GM23338 (cell line): ENCODE measurements at regions not wholly inside any gene's neighbourhood (a gene's known extent, or its start where the extent isn't known, plus 50 kb on each side); places are given as distances from the start of the nearest gene placed in this dataset.

ENCODE experiments used
- ATAC-seq: fragments of 200-7000 bp; cut with Tn5 transposase; 3 replicates; pipeline ENCODE4 v1.9.1; 2020
- DNase-seq: peaks from one replicate; pipeline ENCODE4 v3.0.0-alpha.2; 2015; ENCODE audit warnings: low spot score
- H2AFZ ChIP-seq: fragments of 200-600 bp; sonication (generic); 2 replicates; pipeline ENCODE4 v1.8.0; 2016; ENCODE audit warnings: antibody characterized with exemption, mild to moderate bottlenecking, moderate library complexity
- H3F3A ChIP-seq: fragments of 200-600 bp; sonication (generic); replicated peaks from 2 replicates; pipeline ENCODE4 v1.8.0; 2017; ENCODE audit warnings: antibody characterized with exemption, mixed run types, low read depth
- H3K27ac ChIP-seq: fragments of 200-600 bp; sonication (generic); 2 replicates; pipeline ENCODE4 v1.6.1; 2016; ENCODE audit warnings: low read depth
- H3K27me3 ChIP-seq: fragments of 200-600 bp; sonication (generic); 2 replicates; pipeline ENCODE4 v1.8.0; 2016; ENCODE audit warnings: mild to moderate bottlenecking, mixed run types, moderate library complexity; ENCODE audit not compliant: insufficient read depth
- H3K36me3 ChIP-seq: fragments of 200-600 bp; sonication (generic); 2 replicates; pipeline ENCODE4 v1.8.0; 2016; ENCODE audit warnings: mild to moderate bottlenecking; ENCODE audit not compliant: insufficient read depth
- H3K4me1 ChIP-seq: fragments of 200-600 bp; sonication (generic); 2 replicates; pipeline ENCODE4 v1.8.0; 2016; ENCODE audit warnings: mild to moderate bottlenecking, moderate library complexity; ENCODE audit not compliant: insufficient read depth
- H3K4me2 ChIP-seq: fragments of 200-600 bp; sonication (generic); 2 replicates; pipeline ENCODE4 v1.7.1; 2017; ENCODE audit warnings: mixed run types
- H3K4me3 ChIP-seq: fragments of 200-600 bp; sonication (generic); 2 replicates; pipeline ENCODE4 v1.6.1; 2016; ENCODE audit warnings: mixed run types
- H3K79me2 ChIP-seq: fragments of 200-600 bp; sonication (generic); replicated peaks from 2 replicates; pipeline ENCODE4 v1.8.0; 2017; ENCODE audit warnings: mild to moderate bottlenecking; ENCODE audit not compliant: insufficient read depth
- H3K9me2 ChIP-seq: fragments of 200-600 bp; sonication (generic); 2 replicates; pipeline ENCODE4 v1.8.0; 2017; ENCODE audit not compliant: insufficient read depth
- H4K20me1 ChIP-seq: fragments of 200-600 bp; sonication (generic); replicated peaks from 2 replicates; pipeline ENCODE4 v1.8.0; 2017; ENCODE audit warnings: mild to moderate bottlenecking; ENCODE audit not compliant: insufficient read depth
- H3K27ac Mint-ChIP-seq: 2 replicates; pipeline ENCODE4 v1.8.0; 2020; ENCODE audit warnings: inconsistent platforms, mild to moderate bottlenecking, moderate library complexity, mixed read lengths
- H3K27me3 Mint-ChIP-seq: 3 replicates; pipeline ENCODE4 v1.8.0; 2022; ENCODE audit warnings: low read depth, mild to moderate bottlenecking, moderate library complexity, mixed read lengths, inconsistent platforms; ENCODE audit not compliant: insufficient read depth, poor library complexity
- H3K36me3 Mint-ChIP-seq: 3 replicates; pipeline ENCODE4 v1.8.0; 2021; ENCODE audit warnings: low read depth, mild to moderate bottlenecking, inconsistent platforms, moderate library complexity, mixed read lengths
- H3K4me1 Mint-ChIP-seq: 3 replicates; pipeline ENCODE4 v1.8.0; 2020; ENCODE audit warnings: mild to moderate bottlenecking, inconsistent platforms, mixed read lengths
- H3K4me3 Mint-ChIP-seq: 3 replicates; pipeline ENCODE4 v1.8.0; 2021; ENCODE audit warnings: moderate library complexity, mild to moderate bottlenecking, inconsistent platforms, mixed read lengths
- H3K9me3 Mint-ChIP-seq: 3 replicates; pipeline ENCODE4 v1.8.0; 2020; ENCODE audit warnings: moderate library complexity, mild to moderate bottlenecking, inconsistent platforms, mixed read lengths
- CREB1 ChIP-seq: fragments of 250-450 bp; sonication (Bioruptor Pico); IDR thresholded peaks from 2 replicates; pipeline ENCODE4 v1.5.0; 2020; ENCODE audit warnings: low read depth, mild to moderate bottlenecking, moderate library complexity
- EZH2 ChIP-seq: fragments of 200-600 bp; sonication (generic); IDR thresholded peaks from one replicate; pipeline ENCODE4 v1.8.0; 2017; ENCODE audit warnings: antibody characterized with exemption, mild to moderate bottlenecking, low read depth; ENCODE audit not compliant: unreplicated experiment
- NANOG ChIP-seq: IDR thresholded peaks from 2 replicates; pipeline ENCODE4 v1.6.1; 2016; ENCODE audit warnings: antibody characterized with exemption, borderline replicate concordance
- POLR2AphosphoS5 ChIP-seq: IDR thresholded peaks from 2 replicates; pipeline ENCODE4 v1.6.1; 2016; ENCODE audit warnings: antibody characterized with exemption, low read depth
- ZNF331 ChIP-seq: fragments of 250-450 bp; sonication (Bioruptor Pico); IDR thresholded peaks from 2 replicates; pipeline ENCODE4 v1.5.0; 2020; ENCODE audit warnings: low read depth, mild to moderate bottlenecking, moderate library complexity
- TF ChIP-seq, protein P1 (sequence below): IDR thresholded peaks from one replicate; pipeline ENCODE4 v1.6.1; 2018; ENCODE audit warnings: antibody characterized with exemption; ENCODE audit not compliant: unreplicated experiment
- TF ChIP-seq, protein P2 (sequence below): fragments of 250-450 bp; sonication (Bioruptor Pico); IDR thresholded peaks from 2 replicates; pipeline ENCODE4 v1.5.0; 2020; ENCODE audit warnings: mild to moderate bottlenecking, moderate library complexity

DNA sequence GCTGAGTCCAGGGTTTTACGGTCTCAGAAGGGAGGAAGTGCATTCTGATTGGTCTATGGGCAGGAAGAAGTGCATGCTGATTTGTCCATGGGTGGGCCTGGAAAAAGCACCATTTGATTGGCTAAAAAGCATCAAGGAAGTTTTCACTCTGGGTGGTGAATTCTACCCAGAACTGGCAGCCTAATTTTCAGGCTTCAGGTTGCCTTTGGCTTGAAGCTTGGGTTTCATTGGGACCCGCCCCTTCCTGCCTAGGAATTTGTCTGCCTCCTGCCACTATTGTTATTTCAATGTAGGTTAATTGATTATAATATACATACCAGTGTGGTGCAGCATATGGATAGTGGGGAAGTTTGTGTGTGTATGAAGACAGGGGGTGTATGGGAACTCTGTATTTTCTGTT, 1355.9 kb downstream of the SI start:
- Mint-ChIP-seq H3K4me1 (peaks cover 13% of the 10 kb centered on the region), H3K27ac (peak overlapping the region; percentile 83), H3K4me3 (peak overlapping the region; percentile 38; the same call in 2 of the 3 replicates), H3K36me3 (peaks cover 35% of the 10 kb centered on the region), H3K9me3 (peaks cover 35% of the 10 kb centered on the region), H3K27me3 (peaks cover 2% of the 10 kb centered on the region)
- no peaks in the 10 kb centered on the region for H3K27me3 ChIP-seq
- ATAC-seq (peak; percentile 89), DNase-seq (peak; percentile 92)
- peak overlapping the region; percentile 86; the same call in 1 of the 2 replicates for H3K27ac ChIP-seq
- no peaks in the 10 kb centered on the region for H4K20me1 ChIP-seq
- TF ChIP-seq, protein P1, sequence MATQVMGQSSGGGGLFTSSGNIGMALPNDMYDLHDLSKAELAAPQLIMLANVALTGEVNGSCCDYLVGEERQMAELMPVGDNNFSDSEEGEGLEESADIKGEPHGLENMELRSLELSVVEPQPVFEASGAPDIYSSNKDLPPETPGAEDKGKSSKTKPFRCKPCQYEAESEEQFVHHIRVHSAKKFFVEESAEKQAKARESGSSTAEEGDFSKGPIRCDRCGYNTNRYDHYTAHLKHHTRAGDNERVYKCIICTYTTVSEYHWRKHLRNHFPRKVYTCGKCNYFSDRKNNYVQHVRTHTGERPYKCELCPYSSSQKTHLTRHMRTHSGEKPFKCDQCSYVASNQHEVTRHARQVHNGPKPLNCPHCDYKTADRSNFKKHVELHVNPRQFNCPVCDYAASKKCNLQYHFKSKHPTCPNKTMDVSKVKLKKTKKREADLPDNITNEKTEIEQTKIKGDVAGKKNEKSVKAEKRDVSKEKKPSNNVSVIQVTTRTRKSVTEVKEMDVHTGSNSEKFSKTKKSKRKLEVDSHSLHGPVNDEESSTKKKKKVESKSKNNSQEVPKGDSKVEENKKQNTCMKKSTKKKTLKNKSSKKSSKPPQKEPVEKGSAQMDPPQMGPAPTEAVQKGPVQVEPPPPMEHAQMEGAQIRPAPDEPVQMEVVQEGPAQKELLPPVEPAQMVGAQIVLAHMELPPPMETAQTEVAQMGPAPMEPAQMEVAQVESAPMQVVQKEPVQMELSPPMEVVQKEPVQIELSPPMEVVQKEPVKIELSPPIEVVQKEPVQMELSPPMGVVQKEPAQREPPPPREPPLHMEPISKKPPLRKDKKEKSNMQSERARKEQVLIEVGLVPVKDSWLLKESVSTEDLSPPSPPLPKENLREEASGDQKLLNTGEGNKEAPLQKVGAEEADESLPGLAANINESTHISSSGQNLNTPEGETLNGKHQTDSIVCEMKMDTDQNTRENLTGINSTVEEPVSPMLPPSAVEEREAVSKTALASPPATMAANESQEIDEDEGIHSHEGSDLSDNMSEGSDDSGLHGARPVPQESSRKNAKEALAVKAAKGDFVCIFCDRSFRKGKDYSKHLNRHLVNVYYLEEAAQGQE, result no peak
- peak; percentile 69 for TF ChIP-seq NANOG
- no peaks in the 10 kb centered on the region for H3K9me2 ChIP-seq
- no peaks in the 10 kb centered on the region for H3K79me2 ChIP-seq
- no peak overlapping the region for H3K4me3 ChIP-seq
- H3K4me1 ChIP-seq, result peaks cover 6% of the 10 kb centered on the region
- H3K36me3 ChIP-seq, result no peaks in the 10 kb centered on the region; the same call in 1 of the 2 replicates
- no peaks in the 10 kb centered on the region for H3F3A ChIP-seq
- no peak overlapping the region for H3K4me2 ChIP-seq
- H2AFZ ChIP-seq, result no peak overlapping the region

DNA sequence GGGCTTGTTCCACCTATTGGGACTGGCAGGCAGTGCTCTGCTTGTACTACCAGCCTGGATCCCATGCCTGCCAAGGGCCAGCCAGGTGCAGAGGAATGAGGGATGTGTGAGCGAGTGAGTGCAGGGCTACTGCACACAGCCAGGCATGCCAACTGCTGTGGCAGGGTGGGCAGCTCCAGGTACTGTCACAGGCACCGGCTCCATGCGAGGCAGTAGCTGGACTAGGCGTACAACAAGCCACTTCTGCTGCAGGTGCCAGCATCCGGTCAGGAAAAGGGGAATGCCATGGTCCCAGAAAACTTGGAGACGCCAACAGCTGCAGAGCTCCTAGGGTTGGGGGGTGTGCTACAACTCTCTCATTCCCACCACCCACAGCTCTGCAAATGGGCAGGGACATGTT, 1356.7 kb downstream of the SI start:
- Histone ChIP-seq H3K79me2 (no peaks in the 10 kb centered on the region), H3K36me3 (no peaks in the 10 kb centered on the region; the same call in 1 of the 2 replicates), H3K27ac (peak overlapping the region; percentile 86; the same call in 1 of the 2 replicates), H3K4me1 (peaks cover 6% of the 10 kb centered on the region), H3K9me2 (no peaks in the 10 kb centered on the region), H3K27me3 (no peaks in the 10 kb centered on the region), H3F3A (no peaks in the 10 kb centered on the region), H3K4me3 (no peak overlapping the region), H4K20me1 (no peaks in the 10 kb centered on the region), H3K4me2 (no peak overlapping the region), H2AFZ (no peak overlapping the region)
- no peak overlapping the region for H3K4me3 Mint-ChIP-seq
- peaks cover 35% of the 10 kb centered on the region for H3K9me3 Mint-ChIP-seq
- peaks cover 35% of the 10 kb centered on the region for H3K36me3 Mint-ChIP-seq
- ATAC-seq (no peak), DNase-seq (no peak)
- peaks cover 2% of the 10 kb centered on the region for H3K27me3 Mint-ChIP-seq
- peaks cover 13% of the 10 kb centered on the region for H3K4me1 Mint-ChIP-seq
- H3K27ac Mint-ChIP-seq, result no peak overlapping the region
- TF ChIP-seq NANOG (no peak), ZNF331 (CRISPR knock-in tag) (no peak), CREB1 (CRISPR knock-in tag) (no peak), POLR2AphosphoS5 (no peak), EZH2 (no peak)
- TF ChIP-seq, protein P2, sequence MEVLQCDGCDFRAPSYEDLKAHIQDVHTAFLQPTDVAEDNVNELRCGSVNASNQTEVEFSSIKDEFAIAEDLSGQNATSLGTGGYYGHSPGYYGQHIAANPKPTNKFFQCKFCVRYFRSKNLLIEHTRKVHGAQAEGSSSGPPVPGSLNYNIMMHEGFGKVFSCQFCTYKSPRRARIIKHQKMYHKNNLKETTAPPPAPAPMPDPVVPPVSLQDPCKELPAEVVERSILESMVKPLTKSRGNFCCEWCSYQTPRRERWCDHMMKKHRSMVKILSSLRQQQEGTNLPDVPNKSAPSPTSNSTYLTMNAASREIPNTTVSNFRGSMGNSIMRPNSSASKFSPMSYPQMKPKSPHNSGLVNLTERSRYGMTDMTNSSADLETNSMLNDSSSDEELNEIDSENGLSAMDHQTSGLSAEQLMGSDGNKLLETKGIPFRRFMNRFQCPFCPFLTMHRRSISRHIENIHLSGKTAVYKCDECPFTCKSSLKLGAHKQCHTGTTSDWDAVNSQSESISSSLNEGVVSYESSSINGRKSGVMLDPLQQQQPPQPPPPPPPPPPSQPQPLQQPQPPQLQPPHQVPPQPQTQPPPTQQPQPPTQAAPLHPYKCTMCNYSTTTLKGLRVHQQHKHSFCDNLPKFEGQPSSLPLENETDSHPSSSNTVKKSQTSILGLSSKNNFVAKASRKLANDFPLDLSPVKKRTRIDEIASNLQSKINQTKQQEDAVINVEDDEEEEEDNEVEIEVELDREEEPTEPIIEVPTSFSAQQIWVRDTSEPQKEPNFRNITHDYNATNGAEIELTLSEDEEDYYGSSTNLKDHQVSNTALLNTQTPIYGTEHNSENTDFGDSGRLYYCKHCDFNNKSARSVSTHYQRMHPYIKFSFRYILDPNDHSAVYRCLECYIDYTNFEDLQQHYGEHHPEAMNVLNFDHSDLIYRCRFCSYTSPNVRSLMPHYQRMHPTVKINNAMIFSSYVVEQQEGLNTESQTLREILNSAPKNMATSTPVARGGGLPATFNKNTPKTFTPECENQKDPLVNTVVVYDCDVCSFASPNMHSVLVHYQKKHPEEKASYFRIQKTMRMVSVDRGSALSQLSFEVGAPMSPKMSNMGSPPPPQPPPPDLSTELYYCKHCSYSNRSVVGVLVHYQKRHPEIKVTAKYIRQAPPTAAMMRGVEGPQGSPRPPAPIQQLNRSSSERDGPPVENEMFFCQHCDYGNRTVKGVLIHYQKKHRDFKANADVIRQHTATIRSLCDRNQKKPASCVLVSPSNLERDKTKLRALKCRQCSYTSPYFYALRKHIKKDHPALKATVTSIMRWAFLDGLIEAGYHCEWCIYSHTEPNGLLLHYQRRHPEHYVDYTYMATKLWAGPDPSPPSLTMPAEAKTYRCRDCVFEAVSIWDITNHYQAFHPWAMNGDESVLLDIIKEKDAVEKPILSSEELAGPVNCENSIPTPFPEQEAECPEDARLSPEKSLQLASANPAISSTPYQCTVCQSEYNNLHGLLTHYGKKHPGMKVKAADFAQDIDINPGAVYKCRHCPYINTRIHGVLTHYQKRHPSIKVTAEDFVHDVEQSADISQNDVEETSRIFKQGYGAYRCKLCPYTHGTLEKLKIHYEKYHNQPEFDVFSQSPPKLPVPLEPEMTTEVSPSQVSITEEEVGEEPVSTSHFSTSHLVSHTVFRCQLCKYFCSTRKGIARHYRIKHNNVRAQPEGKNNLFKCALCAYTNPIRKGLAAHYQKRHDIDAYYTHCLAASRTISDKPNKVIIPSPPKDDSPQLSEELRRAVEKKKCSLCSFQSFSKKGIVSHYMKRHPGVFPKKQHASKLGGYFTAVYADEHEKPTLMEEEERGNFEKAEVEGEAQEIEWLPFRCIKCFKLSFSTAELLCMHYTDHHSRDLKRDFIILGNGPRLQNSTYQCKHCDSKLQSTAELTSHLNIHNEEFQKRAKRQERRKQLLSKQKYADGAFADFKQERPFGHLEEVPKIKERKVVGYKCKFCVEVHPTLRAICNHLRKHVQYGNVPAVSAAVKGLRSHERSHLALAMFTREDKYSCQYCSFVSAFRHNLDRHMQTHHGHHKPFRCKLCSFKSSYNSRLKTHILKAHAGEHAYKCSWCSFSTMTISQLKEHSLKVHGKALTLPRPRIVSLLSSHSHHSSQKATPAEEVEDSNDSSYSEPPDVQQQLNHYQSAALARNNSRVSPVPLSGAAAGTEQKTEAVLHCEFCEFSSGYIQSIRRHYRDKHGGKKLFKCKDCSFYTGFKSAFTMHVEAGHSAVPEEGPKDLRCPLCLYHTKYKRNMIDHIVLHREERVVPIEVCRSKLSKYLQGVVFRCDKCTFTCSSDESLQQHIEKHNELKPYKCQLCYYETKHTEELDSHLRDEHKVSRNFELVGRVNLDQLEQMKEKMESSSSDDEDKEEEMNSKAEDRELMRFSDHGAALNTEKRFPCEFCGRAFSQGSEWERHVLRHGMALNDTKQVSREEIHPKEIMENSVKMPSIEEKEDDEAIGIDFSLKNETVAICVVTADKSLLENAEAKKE (CRISPR knock-in tag), result no peak
- TF ChIP-seq, protein P1, result no peak
